Mesothelial cell of epicardium (in vitro differentiated cells): ENCODE measurements at regions not wholly inside any gene's neighbourhood (a gene's known extent, or its start where the extent isn't known, plus 50 kb on each side); places are given as distances from the start of the nearest gene placed in this dataset.

ENCODE experiments used
- DNase-seq, 2 experiments: peaks; one replicate each; pipeline ENCODE4 v3.0.0; 2021; ENCODE audit warnings: low spot score in 2 of 2; ENCODE audit not compliant: unreplicated experiment in 2 of 2
- H3K27ac Mint-ChIP-seq: 2 replicates; pipeline ENCODE4 v1.8.0; 2021; ENCODE audit warnings: mixed read lengths
- H3K27me3 Mint-ChIP-seq: 2 replicates; pipeline ENCODE4 v1.8.0; 2021; ENCODE audit warnings: low read depth, mixed read lengths
- H3K36me3 Mint-ChIP-seq: 2 replicates; pipeline ENCODE4 v1.8.0; 2021; ENCODE audit warnings: mixed read lengths
- H3K4me1 Mint-ChIP-seq: 2 replicates; pipeline ENCODE4 v1.8.0; 2021; ENCODE audit warnings: mixed read lengths
- H3K4me3 Mint-ChIP-seq: 2 replicates; pipeline ENCODE4 v1.8.0; 2021; ENCODE audit warnings: mild to moderate bottlenecking, moderate library complexity, mixed read lengths
- H3K9me3 Mint-ChIP-seq: 2 replicates; pipeline ENCODE4 v1.8.0; 2021; ENCODE audit warnings: mixed read lengths
- TF ChIP-seq, protein P1 (sequence below): fragments of 200-600 bp; sonication (generic); IDR thresholded peaks from one replicate; pipeline ENCODE4 v1.5.0; 2021; ENCODE audit warnings: antibody characterized with exemption; ENCODE audit not compliant: unreplicated experiment

DNA sequence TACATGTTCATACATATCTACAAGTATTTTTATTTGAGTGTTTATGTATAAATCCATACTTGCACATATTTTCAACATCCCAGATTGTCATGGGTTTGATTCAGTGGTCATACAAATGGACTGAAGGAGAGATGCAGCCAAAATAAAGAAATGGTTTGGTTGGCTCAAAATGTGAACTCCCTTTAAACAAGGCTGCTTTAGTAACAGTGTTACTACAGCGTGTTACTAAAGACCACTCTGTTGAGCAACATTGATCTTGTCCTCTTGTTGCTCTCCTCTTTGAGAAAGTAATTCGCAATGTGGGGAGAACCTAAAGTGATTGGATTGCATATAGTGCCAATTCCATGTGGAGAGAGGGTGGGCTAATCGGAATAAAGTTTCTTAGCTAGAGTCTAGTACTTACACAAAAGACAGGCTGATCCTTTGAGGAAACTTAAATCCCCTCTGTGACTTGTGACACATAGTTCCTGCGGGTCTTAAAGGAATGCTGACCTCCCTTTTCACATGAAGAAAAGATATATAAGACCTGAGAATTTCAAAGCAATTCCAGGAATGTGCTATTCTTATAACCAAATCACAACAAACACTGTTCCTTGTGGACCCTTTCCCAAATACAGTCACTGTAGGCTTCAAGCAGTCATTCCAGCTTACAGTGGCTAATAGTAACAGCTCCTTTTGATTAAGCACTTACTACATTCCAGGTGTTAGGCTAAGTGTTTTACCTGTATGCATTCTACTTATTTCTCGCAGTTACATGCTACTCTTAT lies 144.3 kb downstream of the FZD1 start:
- Mint-ChIP-seq H3K36me3 (peaks cover 1% of the 10 kb centered on the region), H3K4me1 (peaks cover 3% of the 10 kb centered on the region), H3K4me3 (no peak overlapping the region), H3K9me3 (peaks cover 3% of the 10 kb centered on the region), H3K27ac (no peak overlapping the region), H3K27me3 (no peaks in the 10 kb centered on the region)
- TF ChIP-seq, protein P1, sequence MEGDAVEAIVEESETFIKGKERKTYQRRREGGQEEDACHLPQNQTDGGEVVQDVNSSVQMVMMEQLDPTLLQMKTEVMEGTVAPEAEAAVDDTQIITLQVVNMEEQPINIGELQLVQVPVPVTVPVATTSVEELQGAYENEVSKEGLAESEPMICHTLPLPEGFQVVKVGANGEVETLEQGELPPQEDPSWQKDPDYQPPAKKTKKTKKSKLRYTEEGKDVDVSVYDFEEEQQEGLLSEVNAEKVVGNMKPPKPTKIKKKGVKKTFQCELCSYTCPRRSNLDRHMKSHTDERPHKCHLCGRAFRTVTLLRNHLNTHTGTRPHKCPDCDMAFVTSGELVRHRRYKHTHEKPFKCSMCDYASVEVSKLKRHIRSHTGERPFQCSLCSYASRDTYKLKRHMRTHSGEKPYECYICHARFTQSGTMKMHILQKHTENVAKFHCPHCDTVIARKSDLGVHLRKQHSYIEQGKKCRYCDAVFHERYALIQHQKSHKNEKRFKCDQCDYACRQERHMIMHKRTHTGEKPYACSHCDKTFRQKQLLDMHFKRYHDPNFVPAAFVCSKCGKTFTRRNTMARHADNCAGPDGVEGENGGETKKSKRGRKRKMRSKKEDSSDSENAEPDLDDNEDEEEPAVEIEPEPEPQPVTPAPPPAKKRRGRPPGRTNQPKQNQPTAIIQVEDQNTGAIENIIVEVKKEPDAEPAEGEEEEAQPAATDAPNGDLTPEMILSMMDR: no peak
- no peak for DNase-seq

DNA sequence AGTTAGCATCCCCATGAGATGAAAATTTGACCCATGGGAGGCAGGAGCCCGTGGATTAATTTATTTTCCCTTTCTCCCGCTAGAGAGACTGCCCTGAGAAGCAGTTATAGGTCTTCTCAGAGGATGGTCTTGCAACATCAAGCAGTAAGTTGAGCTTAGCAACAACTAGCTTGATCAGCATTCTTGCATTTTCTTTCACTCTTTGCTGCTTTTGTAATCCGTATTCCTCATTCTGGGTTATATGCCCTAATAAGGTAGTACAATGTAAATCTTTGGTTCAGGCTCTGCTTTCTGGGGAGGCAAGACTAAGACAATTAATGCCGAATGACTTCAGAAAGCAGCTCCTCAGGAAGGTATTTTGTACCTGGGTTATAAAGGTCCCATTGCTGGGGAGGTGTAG lies 146.8 kb downstream of the FZD1 start:
- Mint-ChIP-seq H3K27me3 (no peaks in the 10 kb centered on the region), H3K9me3 (no peaks in the 10 kb centered on the region)
- TF ChIP-seq, protein P1: no peak

DNA sequence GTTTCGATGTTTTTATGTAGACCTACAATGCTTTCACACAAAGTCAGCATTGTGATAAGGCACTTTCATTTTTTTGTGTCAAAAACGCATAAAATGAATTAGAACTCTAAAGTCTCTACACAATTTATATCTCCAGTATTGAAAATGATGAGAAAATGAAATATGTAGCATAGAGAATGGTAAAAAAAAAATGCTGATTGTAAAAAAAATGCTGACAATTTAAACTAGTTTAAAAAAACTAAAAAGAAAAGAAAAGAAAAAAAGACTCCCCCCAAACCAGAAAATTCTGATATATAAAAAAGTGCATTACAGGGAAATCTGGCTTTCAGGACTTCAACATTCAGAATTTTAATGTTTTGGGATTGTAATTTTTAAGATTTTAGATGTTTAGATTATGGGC lies 148.1 kb downstream of the FZD1 start:
- Mint-ChIP-seq H3K9me3 (no peaks in the 10 kb centered on the region), H3K4me3 (no peak overlapping the region), H3K36me3 (no peaks in the 10 kb centered on the region), H3K27ac (no peak overlapping the region), H3K27me3 (no peaks in the 10 kb centered on the region), H3K4me1 (peaks cover 3% of the 10 kb centered on the region)
- TF ChIP-seq, protein P1: no peak
- no peak for DNase-seq

More for the DNA sequence above, 146.8 kb downstream of the FZD1 start:
- Mint-ChIP-seq H3K27ac (no peak overlapping the region), H3K36me3 (no peaks in the 10 kb centered on the region), H3K4me1 (peaks cover 3% of the 10 kb centered on the region), H3K4me3 (no peak overlapping the region)
- DNase-seq: no peak

DNA sequence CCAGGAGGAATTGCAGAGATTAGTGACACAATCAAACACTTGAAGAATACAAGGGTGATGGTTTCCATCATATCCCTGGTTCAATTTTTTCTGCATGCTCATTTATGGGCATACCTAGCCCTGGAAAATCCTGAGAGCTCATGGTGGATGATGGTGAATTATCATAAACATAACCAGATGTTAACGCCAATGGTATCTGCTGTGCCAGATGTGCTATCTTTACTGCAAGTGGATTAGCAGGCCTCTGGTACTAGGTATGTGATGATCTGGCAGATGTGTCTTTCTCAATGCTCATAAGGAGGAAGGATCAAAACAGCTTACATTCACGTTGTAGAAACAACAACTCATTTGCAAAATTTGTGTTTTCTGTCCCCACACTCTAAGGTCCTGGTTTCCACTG lies 150.5 kb downstream of the FZD1 start:
- Mint-ChIP-seq H3K9me3 (no peaks in the 10 kb centered on the region), H3K36me3 (no peaks in the 10 kb centered on the region), H3K4me1 (no peaks in the 10 kb centered on the region), H3K4me3 (no peak overlapping the region), H3K27me3 (peaks cover 4% of the 10 kb centered on the region), H3K27ac (no peak overlapping the region)
- no peak for DNase-seq
- TF ChIP-seq, protein P1: no peak

DNA sequence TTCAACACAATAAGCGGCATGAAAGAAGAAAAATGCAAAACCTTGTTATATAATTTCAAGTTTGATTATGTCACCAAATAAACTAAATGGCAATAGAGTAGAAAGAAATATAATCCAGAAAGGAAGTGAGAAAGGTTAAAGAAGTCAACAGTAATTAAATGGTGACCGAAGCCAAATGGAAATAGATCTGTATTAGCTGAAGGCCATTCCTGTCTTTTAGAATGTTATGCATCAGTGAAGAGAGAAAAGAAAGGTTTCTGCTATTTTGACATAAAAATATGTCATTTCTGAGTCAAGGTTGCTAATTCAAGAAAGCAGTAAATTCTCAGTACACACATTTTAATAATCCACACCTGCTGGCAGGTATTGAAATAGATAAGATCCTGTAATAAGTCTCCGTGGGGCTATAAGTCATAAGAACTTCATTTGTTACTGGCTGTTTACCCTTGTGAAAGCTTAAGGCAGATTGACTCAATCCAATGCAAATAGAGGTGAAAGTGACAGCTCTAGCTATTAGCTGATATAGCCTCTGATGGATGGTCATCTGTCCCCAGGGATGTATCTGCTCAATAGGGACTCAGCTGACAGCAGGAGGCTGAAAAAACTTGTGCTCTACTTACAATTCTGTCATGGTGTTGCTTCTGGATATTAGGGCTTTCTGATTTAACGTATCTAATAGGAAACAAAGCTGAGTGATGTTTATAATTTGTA lies 152.1 kb downstream of the FZD1 start:
- no peak overlapping the region for H3K4me3 Mint-ChIP-seq
- TF ChIP-seq, protein P1: no peak
- peaks cover 4% of the 10 kb centered on the region for H3K27me3 Mint-ChIP-seq
- no peaks in the 10 kb centered on the region for H3K36me3 Mint-ChIP-seq
- DNase-seq: no peak
- no peaks in the 10 kb centered on the region for H3K4me1 Mint-ChIP-seq
- H3K27ac Mint-ChIP-seq: no peak overlapping the region
- H3K9me3 Mint-ChIP-seq: no peaks in the 10 kb centered on the region
